Activated CD8-positive, alpha-beta memory T cell treated with anti-CD3 and anti-CD28 coated beads for 1 hour (primary cell): ENCODE measurements at regions not wholly inside any gene's neighbourhood (a gene's known extent, or its start where the extent isn't known, plus 50 kb on each side); places are given as distances from the start of the nearest gene placed in this dataset.
"Not testable (repeated sequence)": the region's sequence is repeated elsewhere in the genome, so short reads cannot be mapped to it uniquely, and the experiment has no call there.

Experiments used
- DNase-seq, 2 donors: peaks; one replicate each; pipeline ENCODE4 v3.0.0-alpha.2; 2020; ENCODE audit warnings: low read depth in 1 of 2; ENCODE audit errors: extremely low read depth in 1 of 2

DNA sequence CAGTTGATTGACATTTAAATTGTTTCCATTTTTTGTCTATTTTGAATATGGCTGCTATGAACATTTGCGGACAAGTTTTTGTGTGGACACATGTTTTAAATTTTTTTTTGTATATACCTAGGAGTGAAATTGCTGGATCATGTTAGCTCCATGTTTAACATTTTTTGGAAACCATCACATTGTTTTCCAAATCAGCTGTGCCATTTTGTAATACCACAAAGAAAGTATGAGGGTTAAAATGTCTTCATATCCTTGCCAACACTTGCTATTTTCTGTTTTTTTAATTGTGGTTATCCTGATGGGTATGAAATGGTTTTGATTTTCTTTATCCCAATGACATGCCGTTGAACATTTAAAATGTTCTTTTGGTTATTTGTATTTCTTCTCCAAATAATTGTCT is 52.1 kb downstream of the CARTPT start:
- DNase-seq: no peak

- no peak for DNase-seq
Measured at GRCh38 chr5:71778678-71779276, 59.7 kb downstream of the CARTPT start.

DNA sequence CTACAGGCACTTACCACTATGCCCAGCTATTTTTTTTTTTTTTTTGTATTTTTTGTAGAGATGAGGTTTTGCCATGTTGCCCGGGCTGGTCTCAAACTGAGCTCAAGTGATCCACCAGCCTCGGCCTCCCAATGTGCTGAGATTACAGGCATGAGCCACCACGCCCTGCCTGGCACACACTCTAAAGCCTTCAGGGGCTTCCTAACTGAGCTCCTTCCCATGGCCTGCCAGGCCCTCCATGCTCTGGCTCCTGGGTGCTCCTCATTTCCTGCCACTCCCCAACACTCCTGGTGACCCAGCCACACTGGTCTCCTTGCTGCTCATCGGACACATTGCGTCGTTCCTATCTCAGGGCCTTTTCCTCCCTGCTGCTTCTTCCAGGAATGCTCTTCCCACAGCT is 61.5 kb downstream of the CARTPT start:
- no peak for DNase-seq

DNA sequence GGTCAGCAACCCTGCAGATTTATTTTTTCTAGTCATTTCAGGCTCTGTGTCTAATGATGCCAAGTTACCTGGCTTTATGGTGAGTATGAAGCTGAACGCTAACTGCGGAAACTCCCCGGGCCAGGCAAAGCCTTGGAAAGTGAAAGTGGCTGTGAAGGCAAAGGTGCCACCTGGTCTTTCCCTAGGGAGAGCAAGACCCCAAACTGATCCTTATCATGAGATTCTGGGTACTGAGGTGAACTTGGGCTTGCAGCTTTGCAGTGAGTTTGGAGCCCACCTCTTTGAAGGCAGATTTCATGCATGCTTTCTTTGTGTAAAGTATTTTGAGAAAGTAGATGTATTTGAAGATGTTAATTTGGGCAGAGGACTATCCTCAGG is 63.3 kb downstream of the CARTPT start:
- DNase-seq: no peak

GRCh38 chr5:71782771-71783770 is 64.0 kb downstream of the CARTPT start:
- peak in 1 of 2 donors; percentile 24 for DNase-seq

DNA sequence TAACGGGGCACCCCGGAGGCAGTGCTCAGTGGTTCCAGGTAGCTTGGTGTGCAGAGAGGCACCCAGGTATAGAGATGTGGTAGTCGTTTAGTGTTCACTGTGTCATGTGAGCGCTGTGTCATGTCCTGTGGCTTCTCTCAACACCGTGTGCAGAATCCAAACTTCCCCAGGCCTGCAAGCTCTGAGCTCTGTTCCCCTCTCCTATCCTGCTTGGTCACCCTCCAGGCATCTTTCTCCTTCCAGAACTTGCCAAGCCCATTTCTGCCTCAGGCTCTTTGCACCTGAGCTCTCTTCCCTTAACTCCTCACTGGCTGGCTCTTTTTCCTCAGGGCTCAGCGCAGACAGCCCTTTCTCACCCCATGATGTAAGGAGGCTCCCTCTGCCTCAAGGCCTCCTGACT is 64.8 kb downstream of the CARTPT start:
- DNase-seq: no peak

DNA sequence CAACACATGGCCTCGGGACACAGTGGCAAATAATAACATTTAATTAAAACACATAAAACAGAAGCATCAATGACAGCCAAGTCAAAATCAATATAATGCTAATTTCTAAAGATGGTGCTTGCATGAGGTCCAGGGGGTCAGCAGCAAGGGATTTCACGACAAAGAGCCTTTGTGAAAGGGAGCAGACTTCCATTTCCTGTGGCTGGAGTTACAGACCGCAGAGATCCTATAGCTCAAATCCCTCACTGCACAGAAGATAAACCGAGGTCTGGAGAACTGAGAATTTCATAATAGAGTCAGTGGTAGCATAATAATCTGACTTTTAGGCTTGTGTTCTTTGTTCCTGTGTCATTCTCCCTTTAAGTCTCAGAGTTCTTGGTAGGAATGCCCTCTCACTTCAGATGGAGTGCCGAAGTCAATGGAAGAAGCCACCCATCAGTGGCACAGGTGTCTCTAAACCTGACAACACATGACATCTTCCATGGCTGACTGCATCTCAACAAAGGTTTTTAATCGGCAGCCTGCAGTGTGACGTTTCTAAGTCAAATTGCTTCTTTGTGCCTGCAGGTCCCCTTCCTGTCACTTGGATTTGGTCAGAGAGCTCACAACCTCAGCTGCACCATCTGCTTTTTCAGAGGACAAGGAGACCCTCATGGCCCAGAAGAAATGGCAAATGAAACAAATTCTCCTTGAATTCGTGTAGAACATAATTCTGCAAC is 67.4 kb downstream of the CARTPT start:
- DNase-seq: no peak

DNA sequence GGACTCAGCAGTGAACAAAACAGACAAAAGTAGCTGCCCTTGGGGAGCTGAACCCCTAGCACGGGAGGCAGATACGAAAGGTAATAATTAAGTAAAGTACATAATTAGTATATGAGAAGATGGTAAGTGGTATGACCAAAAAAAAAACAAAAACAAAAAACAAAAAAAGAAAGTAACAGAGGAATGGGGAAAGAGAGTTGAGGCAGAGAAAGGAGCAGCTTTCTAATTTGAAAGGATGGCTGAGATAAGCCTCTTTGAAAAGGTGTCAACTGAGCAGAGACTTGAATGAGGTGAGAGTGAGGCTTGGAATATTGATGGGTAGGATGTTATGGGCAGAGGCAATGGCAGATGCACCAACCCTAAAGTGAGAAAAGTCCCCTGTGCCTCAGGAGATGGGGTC is 69.7 kb downstream of the CARTPT start:
- no peak for DNase-seq

GRCh38 chr5:71789746-71790145 is 70.7 kb downstream of the CARTPT start:
- no peak for DNase-seq

DNA sequence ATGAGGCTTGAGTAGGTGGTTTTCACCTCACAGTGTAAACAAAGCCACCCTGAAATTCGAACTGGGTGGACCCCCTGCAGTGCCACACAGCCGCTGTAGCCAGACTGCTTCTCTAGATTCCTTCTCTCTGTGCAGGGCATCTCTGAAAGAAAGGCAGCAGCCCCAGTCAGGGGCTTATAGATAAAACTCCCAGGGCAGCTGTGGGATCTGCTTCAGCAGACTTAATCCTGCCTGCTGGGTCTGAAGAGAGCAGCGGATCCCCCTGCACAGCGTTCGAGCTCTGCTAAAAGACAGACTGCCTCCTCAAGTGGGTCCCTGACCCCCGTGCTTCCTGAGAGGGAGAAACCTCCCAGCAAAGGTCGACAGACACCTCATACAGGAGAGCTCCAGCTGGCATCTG is 71.4 kb downstream of the CARTPT start:
- DNase-seq: no peak

GRCh38 chr5:71792041-71792440 is 73.0 kb downstream of the CARTPT start:
- not testable (repeated sequence) for DNase-seq

GRCh38 chr5:71794061-71794695 is 75.1 kb downstream of the CARTPT start:
- DNase-seq: no peak

DNA sequence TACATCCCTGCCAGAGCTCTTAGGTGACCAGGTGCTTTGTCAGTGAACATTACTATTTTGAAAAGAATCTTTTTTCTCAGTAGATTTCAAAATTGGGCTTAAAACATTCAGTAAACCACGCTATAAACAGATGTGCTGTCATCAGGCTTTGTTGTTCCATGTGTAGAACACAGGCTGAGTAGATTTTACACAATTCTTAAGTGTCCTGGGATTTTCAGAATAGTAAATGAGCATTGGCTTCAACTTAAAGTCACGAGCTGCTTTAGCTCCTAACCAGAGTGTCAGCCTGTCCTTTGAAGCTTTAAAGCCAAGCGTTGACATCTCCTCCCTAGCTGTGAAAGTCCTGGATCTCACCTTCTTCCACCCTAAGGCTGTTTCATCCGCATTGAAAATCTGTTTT is 83.6 kb downstream of the CARTPT start:
- no peak for DNase-seq

DNA sequence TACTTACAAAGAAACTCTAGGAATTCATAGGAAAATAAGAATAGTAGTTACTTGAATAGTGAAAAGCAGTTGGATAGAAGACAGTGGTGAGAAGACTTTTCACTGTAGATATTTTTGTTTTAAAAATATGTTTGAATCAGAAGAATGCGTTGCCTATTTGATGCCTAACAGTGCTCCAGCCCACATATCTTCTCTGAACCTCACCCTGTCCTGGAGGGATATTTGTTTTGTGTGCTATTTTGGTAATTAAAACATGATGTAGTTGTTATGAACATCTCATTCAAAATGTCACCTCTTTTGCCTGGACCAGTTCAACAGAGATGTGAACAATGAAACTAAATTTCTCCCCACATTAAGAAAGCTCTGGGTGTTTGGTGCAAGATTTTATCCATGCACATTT is 87.6 kb downstream of the CARTPT start:
- DNase-seq: no peak

- no peak for DNase-seq
Measured at GRCh38 chr5:71807909-71808308, 88.8 kb downstream of the CARTPT start.

DNA sequence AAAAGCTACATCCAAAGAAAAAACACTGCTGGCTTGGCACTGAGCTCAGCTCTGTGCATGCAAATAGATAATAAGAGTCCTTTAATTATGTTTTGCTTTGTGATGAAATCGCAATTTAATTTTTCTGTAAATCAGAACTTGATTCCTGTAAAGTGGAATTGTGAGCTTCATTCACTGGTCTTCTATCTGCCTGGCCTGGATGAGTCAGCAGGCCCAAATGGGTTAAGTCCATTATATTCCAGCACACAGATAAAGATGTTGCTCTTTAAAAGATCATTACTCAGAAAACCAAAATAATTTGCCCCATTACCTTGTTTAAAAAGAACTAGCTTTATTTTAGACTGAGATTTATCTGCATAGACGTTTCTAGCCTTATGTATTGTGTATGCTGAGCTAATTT is 90.4 kb downstream of the CARTPT start:
- DNase-seq: no peak

- no peak for DNase-seq
Measured at GRCh38 chr5:71810023-71810422, 90.9 kb downstream of the CARTPT start.

DNA sequence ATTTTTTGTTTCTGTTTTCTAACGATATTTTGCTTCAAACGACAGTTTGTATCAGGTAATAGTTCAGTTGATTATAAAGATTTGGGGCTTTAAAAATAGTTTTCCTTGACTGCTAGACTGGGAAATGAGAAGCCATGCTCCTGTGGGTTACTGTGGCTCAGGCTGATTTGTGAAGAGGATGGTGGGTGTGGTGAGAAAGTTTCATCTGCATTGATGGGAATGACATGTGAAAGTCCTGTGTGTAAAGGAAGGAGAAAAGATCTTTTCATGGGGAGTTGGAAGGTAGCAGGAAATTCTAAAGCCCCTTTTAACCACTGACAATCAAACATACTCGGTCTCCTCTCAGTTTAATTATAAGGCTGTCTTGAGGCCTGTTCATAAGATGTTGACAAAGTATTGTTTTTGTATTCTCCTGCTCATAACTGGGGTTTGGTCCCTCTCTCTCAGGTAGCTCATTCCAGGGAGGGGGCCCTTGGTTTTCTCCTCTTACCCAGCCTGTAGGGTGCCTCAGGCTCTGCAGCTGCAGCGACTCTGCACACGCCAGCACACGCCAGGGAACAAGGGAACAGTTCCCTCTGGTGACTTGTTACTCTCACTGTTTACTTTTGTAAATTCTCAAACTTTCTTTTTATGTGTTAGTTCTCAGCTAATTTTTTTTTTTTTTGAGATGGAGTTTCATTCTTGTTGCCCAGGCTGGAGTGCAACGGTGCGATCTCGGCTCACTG is 91.6 kb downstream of the CARTPT start:
- no peak for DNase-seq

DNA sequence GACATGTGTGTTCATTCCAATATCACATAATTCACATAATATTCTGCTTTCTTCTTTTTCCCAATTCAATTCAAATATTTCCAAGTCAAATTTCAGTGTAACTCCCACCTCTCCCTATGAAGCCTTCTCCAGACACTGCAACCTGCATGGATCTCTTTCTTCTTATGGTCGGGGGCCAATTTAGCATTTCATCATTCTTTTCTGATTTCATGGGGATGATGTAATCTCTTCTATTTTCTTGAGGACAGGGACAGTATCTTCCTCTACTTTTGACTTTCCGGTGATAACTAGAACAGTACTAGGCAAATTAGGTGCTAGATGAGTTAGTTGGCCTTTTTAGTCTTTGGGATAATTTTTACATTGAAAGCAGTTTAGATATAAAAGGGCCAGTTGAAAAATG is 92.7 kb downstream of the CARTPT start:
- DNase-seq: no peak

- no peak for DNase-seq
Measured at GRCh38 chr5:71816307-71816706, 97.2 kb downstream of the CARTPT start.

DNA sequence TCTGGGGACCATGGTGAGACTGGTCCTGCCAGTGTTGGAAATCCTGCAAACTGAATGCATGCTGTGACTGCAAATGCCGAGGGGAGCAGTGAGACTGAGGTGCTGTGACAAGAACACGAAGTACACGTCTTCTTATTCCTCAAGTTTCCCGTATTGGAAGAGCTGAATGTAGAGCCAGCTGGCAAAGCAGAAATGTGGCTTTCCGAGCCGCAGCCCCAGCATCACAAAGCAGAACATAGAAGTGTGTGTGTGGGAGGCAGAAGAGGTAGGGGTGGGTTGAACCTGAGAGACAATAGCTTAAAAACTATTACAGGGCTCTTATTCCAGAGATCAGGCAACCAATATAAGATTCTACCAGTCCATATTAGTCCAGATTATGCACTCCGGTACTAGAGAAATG is 98.8 kb downstream of the CARTPT start:
- no peak for DNase-seq
